ENCODE measurements at regions not wholly inside any gene's neighbourhood (a gene's known extent, or its start where the extent isn't known, plus 50 kb on each side); places are given as distances from the start of the nearest gene placed in this dataset.

DNA sequence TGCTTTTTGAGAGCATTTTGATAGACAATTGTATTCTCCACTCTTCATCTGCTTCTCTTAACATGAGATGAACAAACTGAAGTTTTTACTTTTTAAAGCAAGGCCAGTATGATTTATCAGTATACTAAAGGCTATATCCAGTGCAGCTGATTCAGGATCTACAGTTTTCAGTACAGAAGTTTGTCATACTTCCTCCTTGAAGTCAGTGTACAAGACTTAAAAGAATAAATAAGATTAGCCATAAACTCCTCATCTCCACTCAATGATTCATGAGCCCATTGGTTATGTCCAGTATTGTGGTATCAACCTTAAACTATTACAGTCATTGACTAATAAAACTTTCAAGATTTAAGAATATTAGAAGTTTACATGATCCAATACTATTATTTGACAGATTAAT lies 374.8 kb upstream of the EPHA7 start:
- H3K27ac ChIP-seq (ENCODE audit: low read depth, low read length), result no peak overlapping the region
- no peaks in the 10 kb centered on the region for H4K20me1 ChIP-seq (ENCODE audit: insufficient read depth)
- ChIA-PET CTCF (no interaction called here), RAD21 (ENCODE audit: low non-redundant PET in 1 of 2, low total read pairs in 2 of 2, uncharacterized antibody in 2 of 2, unreplicated experiment in 2 of 2) (no interaction called here), POLR2A (no interaction called here)
- H3K79me2 ChIP-seq (ENCODE audit: insufficient read depth, low read length), result no peaks in the 10 kb centered on the region
- no peak overlapping the region for H2AFZ ChIP-seq (ENCODE audit: low read depth, low read length, poor library complexity, severe bottlenecking)
- no peak overlapping the region for H3K4me2 ChIP-seq (ENCODE audit: low read length)
- H3K4me3 ChIP-seq (replicated peaks in 1 of 2; ENCODE audit: low read depth in 1 of 2, low read length in 2 of 2), result no peak overlapping the region
- intact Hi-C loops (cut with micrococcal nuclease), result no loop called here
- no peak for ATAC-seq
- H3K9me2 ChIP-seq (ENCODE audit: insufficient read depth), result no peaks in the 10 kb centered on the region
- no peak overlapping the region for H3K9ac ChIP-seq (ENCODE audit: low read length)
- H3K4me1 ChIP-seq (ENCODE audit: control insufficient read depth in 1 of 2, insufficient read depth in 2 of 2, low read length in 2 of 2), result no peaks in the 10 kb centered on the region
- H3K36me3 ChIP-seq (ENCODE audit: control insufficient read depth in 1 of 2, insufficient read depth in 2 of 2, low read length in 2 of 2), result no peaks in the 10 kb centered on the region
- BruUV-seq (replicated peaks), result no TSS peak
- H3K27me3 ChIP-seq (ENCODE audit: insufficient read depth, low read length), result no peaks in the 10 kb centered on the region
- peaks cover 0 to under 1% of the 10 kb centered on the region in 2 experiments; a peak in 2 of 4 replicates for H3K9me3 ChIP-seq (ENCODE audit: control insufficient read depth in 1 of 2, insufficient read depth in 1 of 2, low read depth in 1 of 2, low read length in 2 of 2)
- TF ChIP-seq CEBPB (IDR thresholded peaks at IDR 0.05; ENCODE audit: low read depth), result no peak
- DNase-seq (ENCODE audit: low read depth, low spot score), result no peak

DNA sequence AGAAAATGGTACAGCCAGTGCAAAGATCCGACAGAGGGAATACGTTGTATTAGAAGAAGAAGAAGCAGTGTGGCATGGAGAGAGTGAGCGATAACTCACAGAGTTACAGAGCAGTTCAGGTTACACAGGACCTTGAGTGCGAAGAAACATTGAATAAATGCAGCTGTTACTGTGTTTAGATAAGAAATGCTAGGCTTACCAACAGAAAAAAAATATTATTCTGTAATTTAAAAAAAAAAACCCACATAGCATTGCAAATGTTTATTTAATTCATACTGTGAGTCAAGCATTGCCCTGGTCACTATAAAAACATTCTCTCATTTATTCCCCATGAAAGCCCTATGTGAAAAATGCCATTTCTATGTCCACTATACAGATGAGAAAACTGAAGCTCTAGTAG lies 373.4 kb upstream of the EPHA7 start:
- no peak for ATAC-seq
- H3K9me2 ChIP-seq (ENCODE audit: insufficient read depth), result no peaks in the 10 kb centered on the region
- TF ChIP-seq ZNF274 (IDR thresholded peaks at IDR 0.05; ENCODE audit: low read depth, low read length) (no peak), ELF1 (IDR thresholded peaks at IDR 0.05; ENCODE audit: borderline replicate concordance, low read depth) (no peak), EZH2phosphoT487 (IDR thresholded peaks at IDR 0.05; ENCODE audit: borderline replicate concordance) (no peak), CBX3 (IDR thresholded peaks at IDR 0.05; ENCODE audit: low read depth) (no peak), RAD21 (IDR thresholded peaks at IDR 0.05; ENCODE audit: low read depth) (no peak), JUND (IDR thresholded peaks at IDR 0.05) (no peak), YY1 (IDR thresholded peaks at IDR 0.05; ENCODE audit: extremely low read depth, insufficient replicate concordance, low read depth, low read length) (no peak), SP1 (IDR thresholded peaks at IDR 0.05; ENCODE audit: low read depth) (no peak), FOSL1 (IDR thresholded peaks at IDR 0.05; ENCODE audit: low read depth) (no peak), EZH2 (IDR thresholded peaks at IDR 0.05) (no peak), SIN3A (IDR thresholded peaks at IDR 0.05; ENCODE audit: low read depth) (no peak), EGR1 (IDR thresholded peaks at IDR 0.05; ENCODE audit: low read depth) (no peak)
- TF ChIP-seq, protein P1, sequence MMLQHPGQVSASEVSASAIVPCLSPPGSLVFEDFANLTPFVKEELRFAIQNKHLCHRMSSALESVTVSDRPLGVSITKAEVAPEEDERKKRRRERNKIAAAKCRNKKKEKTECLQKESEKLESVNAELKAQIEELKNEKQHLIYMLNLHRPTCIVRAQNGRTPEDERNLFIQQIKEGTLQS (IDR thresholded peaks at IDR 0.05), result no peak
- TF ChIP-seq, protein P2, sequence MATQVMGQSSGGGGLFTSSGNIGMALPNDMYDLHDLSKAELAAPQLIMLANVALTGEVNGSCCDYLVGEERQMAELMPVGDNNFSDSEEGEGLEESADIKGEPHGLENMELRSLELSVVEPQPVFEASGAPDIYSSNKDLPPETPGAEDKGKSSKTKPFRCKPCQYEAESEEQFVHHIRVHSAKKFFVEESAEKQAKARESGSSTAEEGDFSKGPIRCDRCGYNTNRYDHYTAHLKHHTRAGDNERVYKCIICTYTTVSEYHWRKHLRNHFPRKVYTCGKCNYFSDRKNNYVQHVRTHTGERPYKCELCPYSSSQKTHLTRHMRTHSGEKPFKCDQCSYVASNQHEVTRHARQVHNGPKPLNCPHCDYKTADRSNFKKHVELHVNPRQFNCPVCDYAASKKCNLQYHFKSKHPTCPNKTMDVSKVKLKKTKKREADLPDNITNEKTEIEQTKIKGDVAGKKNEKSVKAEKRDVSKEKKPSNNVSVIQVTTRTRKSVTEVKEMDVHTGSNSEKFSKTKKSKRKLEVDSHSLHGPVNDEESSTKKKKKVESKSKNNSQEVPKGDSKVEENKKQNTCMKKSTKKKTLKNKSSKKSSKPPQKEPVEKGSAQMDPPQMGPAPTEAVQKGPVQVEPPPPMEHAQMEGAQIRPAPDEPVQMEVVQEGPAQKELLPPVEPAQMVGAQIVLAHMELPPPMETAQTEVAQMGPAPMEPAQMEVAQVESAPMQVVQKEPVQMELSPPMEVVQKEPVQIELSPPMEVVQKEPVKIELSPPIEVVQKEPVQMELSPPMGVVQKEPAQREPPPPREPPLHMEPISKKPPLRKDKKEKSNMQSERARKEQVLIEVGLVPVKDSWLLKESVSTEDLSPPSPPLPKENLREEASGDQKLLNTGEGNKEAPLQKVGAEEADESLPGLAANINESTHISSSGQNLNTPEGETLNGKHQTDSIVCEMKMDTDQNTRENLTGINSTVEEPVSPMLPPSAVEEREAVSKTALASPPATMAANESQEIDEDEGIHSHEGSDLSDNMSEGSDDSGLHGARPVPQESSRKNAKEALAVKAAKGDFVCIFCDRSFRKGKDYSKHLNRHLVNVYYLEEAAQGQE (IDR thresholded peaks at IDR 0.05; ENCODE audit: low read depth), result no peak
- TF ChIP-seq, protein P3, sequence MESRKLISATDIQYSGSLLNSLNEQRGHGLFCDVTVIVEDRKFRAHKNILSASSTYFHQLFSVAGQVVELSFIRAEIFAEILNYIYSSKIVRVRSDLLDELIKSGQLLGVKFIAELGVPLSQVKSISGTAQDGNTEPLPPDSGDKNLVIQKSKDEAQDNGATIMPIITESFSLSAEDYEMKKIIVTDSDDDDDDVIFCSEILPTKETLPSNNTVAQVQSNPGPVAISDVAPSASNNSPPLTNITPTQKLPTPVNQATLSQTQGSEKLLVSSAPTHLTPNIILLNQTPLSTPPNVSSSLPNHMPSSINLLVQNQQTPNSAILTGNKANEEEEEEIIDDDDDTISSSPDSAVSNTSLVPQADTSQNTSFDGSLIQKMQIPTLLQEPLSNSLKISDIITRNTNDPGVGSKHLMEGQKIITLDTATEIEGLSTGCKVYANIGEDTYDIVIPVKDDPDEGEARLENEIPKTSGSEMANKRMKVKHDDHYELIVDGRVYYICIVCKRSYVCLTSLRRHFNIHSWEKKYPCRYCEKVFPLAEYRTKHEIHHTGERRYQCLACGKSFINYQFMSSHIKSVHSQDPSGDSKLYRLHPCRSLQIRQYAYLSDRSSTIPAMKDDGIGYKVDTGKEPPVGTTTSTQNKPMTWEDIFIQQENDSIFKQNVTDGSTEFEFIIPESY (IDR thresholded peaks at IDR 0.05; ENCODE audit: extremely low read depth, insufficient replicate concordance, low read length), result no peak

More for the DNA sequence above, 373.4 kb upstream of the EPHA7 start:
- H3K27me3 ChIP-seq (ENCODE audit: insufficient read depth, low read length), result no peaks in the 10 kb centered on the region
- no peaks in the 10 kb centered on the region for H3K4me1 ChIP-seq (ENCODE audit: control insufficient read depth in 1 of 2, insufficient read depth in 2 of 2, low read length in 2 of 2)
- no peak overlapping the region for H3K9ac ChIP-seq (ENCODE audit: low read length)
- intact Hi-C loops (cut with micrococcal nuclease), result no loop called here
- H3K4me3 ChIP-seq (replicated peaks in 1 of 2; ENCODE audit: low read depth in 1 of 2, low read length in 2 of 2), result no peak overlapping the region
- CTCF ChIA-PET, result no interaction called here
- RAD21 ChIA-PET (ENCODE audit: low non-redundant PET in 1 of 2, low total read pairs in 2 of 2, uncharacterized antibody in 2 of 2, unreplicated experiment in 2 of 2), result no interaction called here
- no peak overlapping the region for H3K27ac ChIP-seq (ENCODE audit: low read depth, low read length)
- DNase-seq (ENCODE audit: low read depth, low spot score), result no peak
- no peaks in the 10 kb centered on the region for H4K20me1 ChIP-seq (ENCODE audit: insufficient read depth)
- peaks cover 0 to 5% of the 10 kb centered on the region in 2 experiments; a peak in 2 of 4 replicates for H3K9me3 ChIP-seq (ENCODE audit: control insufficient read depth in 1 of 2, insufficient read depth in 1 of 2, low read depth in 1 of 2, low read length in 2 of 2)
- no peaks in the 10 kb centered on the region for H3K79me2 ChIP-seq (ENCODE audit: insufficient read depth, low read length)
- no peak overlapping the region for H3K4me2 ChIP-seq (ENCODE audit: low read length)
- BruUV-seq (replicated peaks), result no TSS peak
- H2AFZ ChIP-seq (ENCODE audit: low read depth, low read length, poor library complexity, severe bottlenecking), result no peak overlapping the region
- POLR2A ChIA-PET, result no interaction called here
- no peaks in the 10 kb centered on the region for H3K36me3 ChIP-seq (ENCODE audit: control insufficient read depth in 1 of 2, insufficient read depth in 2 of 2, low read length in 2 of 2)

All from HCT116 (cell line).